ENCODE measurements at regions not wholly inside any gene's neighbourhood (a gene's known extent, or its start where the extent isn't known, plus 50 kb on each side); places are given as distances from the start of the nearest gene placed in this dataset.

DNA sequence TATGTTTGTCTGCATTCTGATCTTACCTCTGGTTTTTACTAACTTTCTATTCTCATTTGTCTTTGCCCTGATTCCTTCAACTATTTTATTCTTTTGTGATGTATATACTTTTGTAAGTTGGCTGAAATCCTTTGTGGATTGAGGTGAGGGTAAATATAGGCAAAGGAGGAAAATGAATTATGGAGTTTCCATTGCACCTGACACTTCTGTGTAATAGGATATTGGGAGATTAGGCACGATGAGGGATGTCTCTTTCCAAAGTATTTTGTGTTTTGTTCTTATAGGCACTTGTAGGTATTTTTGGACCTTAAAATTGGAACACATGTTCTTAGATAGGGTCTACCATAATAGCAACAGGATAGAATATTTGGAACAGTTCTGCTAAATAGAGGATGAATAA is 76.4 kb downstream of the HRH4 start:
- no peaks in the 10 kb centered on the region for H3K4me1 ChIP-seq
- H3K9me3 ChIP-seq (replicated peaks) = no peaks in the 10 kb centered on the region
- TF ChIP-seq, protein P1, sequence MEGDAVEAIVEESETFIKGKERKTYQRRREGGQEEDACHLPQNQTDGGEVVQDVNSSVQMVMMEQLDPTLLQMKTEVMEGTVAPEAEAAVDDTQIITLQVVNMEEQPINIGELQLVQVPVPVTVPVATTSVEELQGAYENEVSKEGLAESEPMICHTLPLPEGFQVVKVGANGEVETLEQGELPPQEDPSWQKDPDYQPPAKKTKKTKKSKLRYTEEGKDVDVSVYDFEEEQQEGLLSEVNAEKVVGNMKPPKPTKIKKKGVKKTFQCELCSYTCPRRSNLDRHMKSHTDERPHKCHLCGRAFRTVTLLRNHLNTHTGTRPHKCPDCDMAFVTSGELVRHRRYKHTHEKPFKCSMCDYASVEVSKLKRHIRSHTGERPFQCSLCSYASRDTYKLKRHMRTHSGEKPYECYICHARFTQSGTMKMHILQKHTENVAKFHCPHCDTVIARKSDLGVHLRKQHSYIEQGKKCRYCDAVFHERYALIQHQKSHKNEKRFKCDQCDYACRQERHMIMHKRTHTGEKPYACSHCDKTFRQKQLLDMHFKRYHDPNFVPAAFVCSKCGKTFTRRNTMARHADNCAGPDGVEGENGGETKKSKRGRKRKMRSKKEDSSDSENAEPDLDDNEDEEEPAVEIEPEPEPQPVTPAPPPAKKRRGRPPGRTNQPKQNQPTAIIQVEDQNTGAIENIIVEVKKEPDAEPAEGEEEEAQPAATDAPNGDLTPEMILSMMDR (IDR thresholded peaks at IDR 0.05; ENCODE audit: borderline replicate concordance) = no peak
- intact Hi-C loops (cut with micrococcal nuclease) = no loop called here
- H3K36me3 ChIP-seq = no peaks in the 10 kb centered on the region
- H3K4me3 ChIP-seq = no peak overlapping the region
- DNase-seq = no peak
- H3K27me3 ChIP-seq (ENCODE audit: low read depth) = peaks cover 64% of the 10 kb centered on the region
- no peak overlapping the region for H3K27ac ChIP-seq (replicated peaks)

DNA sequence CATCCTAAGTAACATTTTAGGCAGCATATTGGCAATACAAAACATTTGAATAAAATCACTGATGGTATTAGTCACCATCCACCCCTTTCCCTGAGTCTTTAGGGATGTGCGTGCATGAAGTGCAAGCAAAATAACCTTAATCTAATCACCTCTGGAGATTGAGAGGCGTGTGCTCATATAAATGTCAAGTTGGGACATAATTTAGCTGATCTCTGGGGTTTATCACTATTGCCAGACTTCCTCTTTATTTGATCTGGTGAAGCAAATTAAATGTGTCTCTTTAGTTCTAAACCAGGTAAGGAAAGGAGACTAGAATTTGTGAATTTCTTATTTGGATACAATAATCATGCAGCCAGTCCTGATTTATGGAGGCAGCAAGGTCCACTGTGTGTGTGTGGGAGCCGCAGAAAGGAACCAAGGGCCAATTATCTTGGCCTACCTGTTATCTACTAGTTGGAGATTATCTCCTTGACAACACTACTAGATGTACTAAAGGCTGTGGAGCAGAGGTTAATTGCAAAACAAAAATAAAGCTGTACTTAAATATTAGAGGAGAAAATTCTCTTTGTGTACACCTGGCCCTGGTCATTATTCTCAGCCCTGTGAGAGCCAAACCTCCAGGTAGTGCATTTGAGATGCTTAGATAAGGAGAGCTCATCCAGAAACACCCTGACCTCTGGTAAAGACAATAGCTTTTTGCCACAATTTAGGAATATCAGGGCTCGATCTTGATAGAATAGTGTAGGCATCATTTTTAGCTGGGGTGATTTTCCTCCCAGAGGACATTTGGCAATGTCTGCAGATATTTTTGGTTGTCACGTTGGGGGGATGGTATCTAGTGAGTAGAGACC is 78.2 kb downstream of the HRH4 start:
- H3K9me3 ChIP-seq (replicated peaks) = no peaks in the 10 kb centered on the region

DNA sequence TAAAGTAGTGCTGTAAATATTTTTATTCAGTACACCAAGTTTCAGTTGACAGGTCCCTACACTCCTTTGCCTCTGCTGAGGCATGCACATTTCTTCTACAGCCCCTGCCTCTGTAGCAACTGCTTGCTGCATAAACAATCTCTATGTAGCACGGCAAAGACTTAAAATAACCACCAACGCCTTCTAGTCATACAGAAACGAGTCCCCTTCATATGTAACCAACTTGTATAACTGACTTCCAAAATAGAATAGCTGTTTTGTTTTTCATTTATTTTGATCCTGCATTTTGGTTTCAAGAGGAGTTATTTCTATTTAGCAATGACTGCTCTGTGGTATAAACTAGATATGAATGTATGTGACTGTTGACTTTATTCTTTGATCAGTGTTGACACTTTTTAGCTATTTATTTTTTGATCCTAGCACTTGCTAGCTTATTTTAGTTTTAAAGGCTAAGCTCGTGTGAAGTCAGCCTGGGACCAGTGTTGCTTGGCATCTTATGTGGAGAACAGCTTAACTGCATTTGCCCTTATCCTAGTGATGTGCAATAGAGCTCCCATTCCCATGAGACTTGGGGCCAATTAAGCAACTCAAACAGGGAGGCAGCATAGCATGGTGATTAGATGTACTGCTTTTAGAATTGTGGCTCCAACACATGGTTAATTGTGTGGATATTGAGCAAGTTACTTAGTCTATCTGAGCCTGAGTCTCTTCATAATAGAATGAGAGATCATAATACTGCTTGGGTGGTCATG is 79.6 kb downstream of the HRH4 start:
- DNase-seq = no peak
- Histone ChIP-seq H3K4me1 (no peaks in the 10 kb centered on the region), H3K9me3 (replicated peaks) (no peaks in the 10 kb centered on the region), H3K27me3 (ENCODE audit: low read depth) (peaks cover 45% of the 10 kb centered on the region), H3K27ac (replicated peaks) (no peak overlapping the region), H3K36me3 (no peaks in the 10 kb centered on the region), H3K4me3 (no peak overlapping the region)
- TF ChIP-seq, protein P1 (IDR thresholded peaks at IDR 0.05; ENCODE audit: borderline replicate concordance) = no peak
- intact Hi-C loops (cut with micrococcal nuclease) = no loop called here

More for the DNA sequence above, 78.2 kb downstream of the HRH4 start:
- intact Hi-C loops (cut with micrococcal nuclease) = no loop called here
- H3K4me1 ChIP-seq = no peaks in the 10 kb centered on the region
- no peak for DNase-seq
- H3K27ac ChIP-seq (replicated peaks) = no peak overlapping the region
- H3K4me3 ChIP-seq = no peak overlapping the region
- TF ChIP-seq, protein P1 (IDR thresholded peaks at IDR 0.05; ENCODE audit: borderline replicate concordance) = no peak
- no peaks in the 10 kb centered on the region for H3K36me3 ChIP-seq
- H3K27me3 ChIP-seq (ENCODE audit: low read depth) = peaks cover 52% of the 10 kb centered on the region

DNA sequence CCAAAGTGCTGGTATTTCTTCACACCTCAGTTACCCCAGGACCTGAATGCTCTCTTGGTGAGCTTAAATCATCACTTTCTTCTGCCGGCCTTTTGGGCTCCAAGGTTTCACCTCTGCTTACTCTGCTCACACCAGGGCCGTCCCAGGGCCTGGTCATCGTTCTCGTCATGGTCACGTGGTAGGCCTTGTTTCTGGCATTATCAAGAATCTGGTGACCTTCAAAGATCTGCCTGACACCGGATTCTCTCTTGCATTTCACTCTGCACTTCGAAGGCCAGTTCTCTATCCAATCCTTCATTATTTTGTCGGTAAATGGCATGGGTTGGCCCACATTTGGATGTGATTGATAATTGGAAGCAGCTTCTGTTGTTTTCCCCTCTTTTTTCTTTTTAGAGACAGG is 80.5 kb downstream of the HRH4 start:
- Histone ChIP-seq H3K27me3 (ENCODE audit: low read depth) (peaks cover 43% of the 10 kb centered on the region), H3K4me3 (no peak overlapping the region), H3K36me3 (no peaks in the 10 kb centered on the region), H3K9me3 (replicated peaks) (no peaks in the 10 kb centered on the region), H3K27ac (replicated peaks) (no peak overlapping the region), H3K4me1 (no peaks in the 10 kb centered on the region)
- TF ChIP-seq, protein P1 (IDR thresholded peaks at IDR 0.05; ENCODE audit: borderline replicate concordance) = no peak
- DNase-seq = no peak
- intact Hi-C loops (cut with micrococcal nuclease) = no loop called here

DNA sequence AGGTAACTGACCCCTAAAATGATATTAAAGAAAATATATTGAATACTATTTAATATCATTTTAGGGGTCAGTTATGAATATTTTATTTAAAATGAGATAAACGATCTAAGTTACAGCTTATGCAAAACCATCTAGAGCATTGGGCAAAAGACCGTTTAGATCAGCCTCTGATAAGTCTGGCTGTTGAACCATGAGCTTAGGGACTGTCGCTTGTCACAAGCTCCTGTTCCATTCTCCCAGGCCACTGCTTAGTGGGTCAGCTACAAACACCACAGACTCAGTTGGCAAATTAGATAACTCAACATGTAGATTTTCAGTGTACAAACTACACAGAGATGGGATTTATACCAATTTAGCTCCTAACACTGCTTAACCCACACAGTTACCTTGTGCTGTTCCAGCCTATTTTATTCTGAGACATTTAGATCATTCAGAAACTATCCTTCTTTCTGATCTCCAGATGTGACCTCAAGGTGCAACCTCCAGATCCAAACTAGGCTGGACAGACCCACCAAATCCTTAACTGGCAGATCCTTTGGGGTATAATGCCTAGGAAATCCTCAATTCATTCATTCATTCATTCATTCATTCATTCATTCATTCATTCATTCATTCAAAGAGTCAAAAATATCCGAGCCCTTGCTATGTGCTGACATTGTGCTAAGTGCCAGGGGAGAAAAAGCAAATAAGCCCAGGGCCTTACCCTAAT is 82.8 kb downstream of the HRH4 start:
- TF ChIP-seq, protein P1 (IDR thresholded peaks at IDR 0.05; ENCODE audit: borderline replicate concordance) = no peak
- Histone ChIP-seq H3K27me3 (ENCODE audit: low read depth) (peaks cover 31% of the 10 kb centered on the region), H3K9me3 (replicated peaks) (no peaks in the 10 kb centered on the region), H3K36me3 (no peaks in the 10 kb centered on the region), H3K4me1 (no peaks in the 10 kb centered on the region), H3K4me3 (no peak overlapping the region), H3K27ac (replicated peaks) (no peak overlapping the region)
- DNase-seq = no peak
- intact Hi-C loops (cut with micrococcal nuclease) = no loop called here

All from left ventricle myocardium inferior (tissue), 1 donor.